Stimulated activated naive CD4-positive, alpha-beta T cell (primary cell): ENCODE measurements at regions not wholly inside any gene's neighbourhood (a gene's known extent, or its start where the extent isn't known, plus 50 kb on each side); places are given as distances from the start of the nearest gene placed in this dataset.

Source experiments
- DNase-seq, 6 experiments: peaks; one replicate each; lab custom pipeline; 2025; lab: John Stamatoyannopoulos, UW

DNA sequence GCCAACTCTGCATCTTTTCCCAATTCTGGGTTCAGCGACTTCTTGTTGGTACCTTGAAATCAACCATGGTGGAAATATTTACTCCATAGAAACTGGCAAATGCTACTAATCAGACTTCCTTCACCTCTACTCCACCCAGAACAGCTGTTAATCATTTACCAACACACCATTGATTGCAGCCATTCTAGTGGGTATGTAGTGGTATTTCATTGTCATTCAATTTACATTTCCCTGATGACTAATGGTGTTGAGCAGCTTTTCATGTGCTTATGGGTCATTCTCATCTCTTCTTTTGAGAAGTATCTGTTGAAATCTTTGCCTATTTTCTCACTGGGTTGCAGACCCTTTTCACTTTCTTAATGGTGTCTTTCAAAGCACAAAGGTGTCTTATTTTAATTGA lies 122.4 kb upstream of the MSX2 start:
- no peak for DNase-seq

DNA sequence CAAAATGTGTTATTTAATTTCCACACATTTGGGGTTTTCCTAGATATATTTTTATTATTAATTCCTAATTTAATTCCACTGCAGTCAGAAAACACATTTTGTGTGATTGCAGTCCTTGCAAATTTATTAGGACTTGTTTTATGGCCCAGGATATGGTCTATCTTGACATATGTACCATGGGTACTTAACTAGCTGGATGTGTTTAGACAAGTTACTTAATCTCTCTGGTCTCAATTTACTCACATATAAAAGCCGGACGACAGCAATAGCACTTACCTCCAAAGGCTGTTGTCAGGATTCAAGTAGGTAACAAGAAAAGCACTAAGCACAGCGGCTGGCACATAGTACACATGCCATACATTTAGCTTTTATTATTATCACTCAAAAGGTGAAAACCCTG lies 118.2 kb upstream of the MSX2 start:
- DNase-seq: no peak

DNA sequence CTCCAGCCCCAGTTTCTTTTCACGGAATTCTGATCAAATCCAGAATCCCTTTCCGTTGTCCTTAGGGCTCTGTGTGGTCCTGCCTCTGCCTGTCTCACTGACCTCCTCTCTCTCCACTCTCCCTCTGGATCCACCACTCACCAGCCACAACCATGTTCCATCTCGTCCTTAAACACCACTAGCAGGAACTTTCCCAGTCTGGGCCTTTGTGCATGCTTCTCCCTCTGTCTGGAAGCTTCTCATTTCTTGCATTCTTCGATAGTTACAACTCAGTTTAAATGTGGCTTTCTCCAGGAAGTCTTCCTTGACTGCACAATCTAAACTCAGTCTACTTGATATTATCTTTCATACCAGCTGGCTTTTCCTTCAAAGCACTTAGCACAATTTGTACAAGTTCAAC lies 117.7 kb upstream of the MSX2 start:
- no peak for DNase-seq

DNA sequence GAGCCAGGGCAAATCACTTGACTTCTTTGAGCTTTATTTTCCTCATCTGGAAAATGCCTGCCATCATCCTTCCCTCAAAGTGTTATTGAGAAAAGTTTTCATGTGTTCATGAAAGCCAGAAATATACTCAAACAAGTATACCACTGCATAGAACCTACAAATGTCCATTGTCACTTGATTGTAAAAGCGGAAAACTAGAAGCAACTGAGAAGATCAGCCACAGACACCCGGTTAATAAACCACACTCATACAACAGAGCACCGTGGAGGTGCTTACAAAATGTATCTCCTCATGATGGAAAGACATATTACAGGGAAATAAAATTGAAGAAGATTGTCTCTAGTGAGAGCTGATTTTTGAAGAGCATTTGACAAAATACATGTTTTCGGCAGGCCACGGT lies 117.2 kb upstream of the MSX2 start:
- DNase-seq: no peak

DNA sequence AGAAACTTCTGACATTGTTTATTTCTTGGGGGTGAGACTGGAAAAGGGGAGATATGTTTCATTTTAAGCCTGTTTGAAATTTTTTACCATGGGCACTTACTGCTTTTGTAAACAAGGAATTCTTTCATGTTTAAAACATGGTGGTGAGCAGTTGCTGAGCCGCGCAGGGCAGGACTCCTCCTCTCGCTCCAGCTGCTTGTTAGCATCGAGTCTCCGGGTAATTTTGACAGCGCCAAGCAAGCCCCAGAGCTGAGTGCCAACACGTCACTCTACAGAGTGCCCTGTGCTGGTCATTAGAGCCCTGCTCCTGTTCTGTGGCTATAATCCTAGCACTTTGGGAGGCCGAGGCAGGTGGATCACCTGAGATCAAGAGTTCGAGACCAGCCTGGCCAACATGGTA lies 116.5 kb upstream of the MSX2 start:
- DNase-seq: no peak

DNA sequence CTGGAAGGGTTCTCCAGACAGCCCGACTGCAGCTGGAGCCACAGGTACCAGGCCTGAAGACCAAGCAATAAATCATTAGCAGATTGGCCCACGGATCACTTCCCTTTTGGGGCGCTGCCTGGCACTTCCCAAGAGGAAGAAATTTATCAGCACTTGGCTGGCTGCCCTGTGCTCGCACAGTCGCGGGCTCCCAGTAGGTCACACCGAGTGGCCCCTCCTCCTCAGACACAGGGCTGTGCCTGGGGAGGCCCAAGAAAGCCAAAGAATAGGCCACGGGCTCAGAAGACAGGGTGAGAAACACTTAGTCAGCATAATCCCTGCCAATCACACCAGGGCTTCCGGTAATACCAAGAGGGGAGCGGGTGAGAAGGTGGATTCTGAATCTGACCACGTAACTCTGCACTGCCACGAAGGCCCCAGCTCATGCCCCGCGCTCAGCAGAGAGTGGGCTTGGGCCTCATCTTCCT lies 115.7 kb upstream of the MSX2 start:
- DNase-seq: no peak

DNA sequence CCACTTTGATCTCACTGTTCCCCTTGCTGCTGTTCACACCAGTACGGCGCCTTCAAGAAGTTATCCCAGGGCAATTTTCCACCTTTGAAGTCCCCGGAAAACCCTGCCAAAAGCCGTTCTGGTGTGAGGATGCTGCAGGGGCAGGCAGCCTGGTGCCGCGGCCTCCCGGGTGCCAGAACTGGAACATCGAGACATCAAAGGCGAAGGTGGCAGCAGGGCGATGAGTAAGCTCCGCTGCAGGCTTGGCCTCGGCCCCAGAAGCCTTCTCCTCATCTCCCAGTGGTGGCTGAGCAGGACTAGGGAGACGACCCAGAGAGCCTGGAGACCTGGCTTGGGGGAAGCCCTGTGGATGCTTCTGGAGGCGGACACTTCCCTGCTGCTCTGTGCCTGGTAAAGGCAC lies 115.3 kb upstream of the MSX2 start:
- DNase-seq: no peak

DNA sequence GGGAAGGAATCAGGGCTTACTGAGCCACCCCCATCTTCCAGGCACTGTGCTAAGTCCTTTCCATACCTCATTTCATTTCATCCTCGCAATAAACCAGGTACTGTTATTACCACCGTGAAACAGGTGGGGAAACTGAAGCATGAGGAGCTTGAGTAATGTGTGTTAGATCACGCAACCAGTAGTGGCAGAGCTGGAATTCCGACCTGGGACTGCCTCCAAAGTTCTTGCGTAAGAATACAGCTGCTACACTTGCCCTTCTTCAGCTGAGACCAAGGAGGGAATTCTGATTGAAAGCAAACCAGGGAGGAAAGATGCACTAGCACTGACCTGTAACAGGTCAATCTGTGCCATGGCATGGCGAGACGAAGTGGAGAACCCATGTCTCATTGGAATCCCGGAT lies 113.4 kb upstream of the MSX2 start:
- no peak for DNase-seq

DNA sequence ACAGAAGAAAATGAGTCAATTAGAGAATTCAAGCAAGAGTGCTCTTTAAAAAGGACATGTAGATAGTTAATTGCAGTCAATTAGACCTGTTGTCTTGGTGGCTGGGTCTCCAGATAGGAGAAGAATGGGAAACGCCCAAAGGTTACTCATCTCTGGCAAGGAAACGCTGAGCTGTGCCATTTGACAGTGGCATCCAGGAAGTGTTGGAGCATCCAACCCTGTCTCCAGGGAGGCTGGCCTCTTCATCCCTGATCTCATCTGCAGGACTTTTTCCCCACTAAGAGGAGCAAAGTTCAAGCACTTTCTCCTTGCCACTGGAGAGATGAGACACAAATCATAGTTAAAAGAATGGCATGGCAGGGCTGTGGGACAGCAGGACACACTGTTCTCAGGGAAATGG lies 111.7 kb upstream of the MSX2 start:
- no peak for DNase-seq

DNA sequence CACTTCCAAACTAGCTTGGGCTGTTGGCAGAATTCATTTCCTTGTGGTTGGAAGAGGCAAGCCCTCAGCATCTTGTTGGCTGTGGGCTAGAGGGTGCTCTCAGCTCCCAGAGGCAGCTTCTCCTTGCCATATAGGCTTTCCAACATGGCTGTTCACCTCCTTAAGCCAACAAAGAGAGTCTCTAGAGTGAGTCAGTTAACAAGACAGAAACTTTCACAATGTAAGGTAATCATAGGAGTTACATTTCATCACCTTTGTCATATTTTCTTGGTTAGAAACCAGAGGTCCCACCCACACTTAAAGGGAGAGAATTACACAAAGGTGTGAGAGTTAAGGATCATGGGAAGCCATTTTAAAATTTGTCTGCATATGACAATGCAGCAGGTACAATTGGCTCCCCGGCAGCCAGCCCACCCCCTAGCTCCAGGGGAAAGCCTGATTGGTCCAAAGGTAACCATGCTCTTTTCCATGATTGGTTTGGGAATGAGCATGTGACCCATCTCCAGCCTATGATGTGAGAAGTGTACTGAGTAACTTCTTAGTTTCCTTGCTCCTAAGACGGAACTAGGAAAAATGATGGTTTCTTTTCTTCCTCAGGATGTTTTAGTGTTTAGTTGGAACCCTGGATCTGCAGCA lies 109.8 kb upstream of the MSX2 start:
- DNase-seq: no peak

DNA sequence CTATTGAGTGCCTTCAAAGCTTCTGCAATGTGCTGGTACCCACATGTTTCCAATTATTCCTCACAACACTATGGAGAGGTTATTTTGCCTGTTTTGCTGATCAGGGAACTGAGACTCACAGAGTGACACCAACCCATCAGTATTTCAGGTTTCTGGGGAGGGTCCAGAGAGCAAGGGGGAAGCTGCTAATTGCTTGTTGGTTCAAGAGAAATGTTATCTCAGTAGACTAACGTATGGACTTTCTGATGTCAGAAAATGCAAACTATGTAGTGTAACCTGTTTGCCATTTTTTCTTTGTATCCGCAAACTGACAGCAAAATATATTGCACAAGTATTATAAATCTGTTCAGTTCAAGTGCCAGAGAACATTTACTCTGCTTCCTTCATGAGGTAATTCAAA lies 108.3 kb upstream of the MSX2 start:
- DNase-seq: no peak

DNA sequence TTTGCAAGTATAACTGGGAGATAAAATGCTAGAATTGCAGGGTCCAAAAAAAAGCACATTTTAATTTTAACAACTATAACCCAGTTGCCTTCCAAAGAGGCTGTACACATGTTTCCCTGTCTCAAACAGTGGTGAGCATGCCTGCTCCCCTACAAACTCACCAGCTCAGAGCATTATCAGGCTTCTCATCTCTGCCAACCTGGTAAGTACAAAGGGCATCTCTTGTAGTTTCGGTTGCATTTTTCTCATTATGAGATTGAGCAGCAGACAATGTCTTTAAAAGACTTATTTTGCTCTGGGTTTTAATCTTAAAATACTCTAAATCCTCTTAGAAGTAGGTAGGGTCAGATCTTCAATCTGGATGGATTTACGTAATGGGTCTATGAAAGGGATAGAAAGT lies 107.1 kb upstream of the MSX2 start:
- DNase-seq: no peak

DNA sequence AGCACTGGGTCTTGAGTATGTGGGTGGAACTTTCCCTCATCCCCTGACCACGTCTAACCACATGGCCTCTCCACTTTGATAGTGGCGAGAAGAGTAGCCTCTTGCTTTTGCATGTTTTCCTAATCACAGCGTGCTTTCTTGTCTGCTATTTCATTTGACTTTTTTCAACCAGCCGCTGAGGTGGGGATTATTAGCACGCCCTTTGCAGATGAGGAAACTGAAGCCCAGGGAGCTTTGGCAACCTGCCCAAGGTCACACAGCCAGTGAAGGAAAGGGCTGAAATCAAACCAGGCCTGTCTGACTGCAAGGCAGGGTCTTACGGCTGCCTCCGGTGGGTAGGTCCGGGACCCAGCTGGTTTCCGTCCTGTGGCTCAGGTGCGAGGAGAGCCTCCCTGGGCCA lies 106.5 kb upstream of the MSX2 start:
- no peak for DNase-seq

DNA sequence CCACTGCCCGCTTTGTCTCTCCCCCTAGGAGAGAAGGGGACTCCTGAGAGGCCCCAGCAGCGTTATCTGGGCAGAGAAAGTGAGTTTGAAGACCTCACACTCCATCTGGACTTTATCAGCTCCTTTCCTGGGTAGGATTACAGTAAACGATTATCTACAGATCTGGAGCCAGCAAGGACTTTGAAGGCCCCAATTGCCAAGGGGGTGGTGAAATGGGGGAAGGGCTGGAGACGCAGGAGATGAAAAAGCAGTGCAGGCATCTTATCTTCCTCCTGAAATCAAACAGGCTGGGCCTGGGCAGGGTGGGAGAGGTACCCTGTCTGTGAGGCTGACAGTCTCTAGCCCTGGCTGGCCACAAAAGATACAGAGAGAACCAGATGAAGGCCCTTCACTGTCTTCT lies 105.8 kb upstream of the MSX2 start:
- DNase-seq: no peak

DNA sequence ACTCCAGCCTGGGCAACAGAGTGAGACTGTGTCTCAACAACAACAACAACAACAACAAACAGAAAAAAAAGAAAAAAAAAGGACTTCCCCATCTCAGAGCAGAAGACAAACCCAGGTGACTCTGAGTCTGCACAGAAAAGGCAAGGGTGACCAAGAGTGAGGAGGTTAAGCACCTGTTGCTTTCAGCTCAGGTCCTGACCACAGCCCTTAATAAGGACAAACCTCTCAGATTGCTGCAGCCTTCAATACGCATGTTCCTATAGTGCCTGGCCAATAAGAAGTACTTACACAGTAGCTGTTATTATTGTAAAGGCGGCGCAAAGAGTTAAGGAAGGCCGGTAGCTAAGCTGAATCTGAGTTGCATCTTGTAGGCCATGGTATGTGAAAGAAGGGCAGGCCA lies 102.3 kb upstream of the MSX2 start:
- DNase-seq: no peak

DNA sequence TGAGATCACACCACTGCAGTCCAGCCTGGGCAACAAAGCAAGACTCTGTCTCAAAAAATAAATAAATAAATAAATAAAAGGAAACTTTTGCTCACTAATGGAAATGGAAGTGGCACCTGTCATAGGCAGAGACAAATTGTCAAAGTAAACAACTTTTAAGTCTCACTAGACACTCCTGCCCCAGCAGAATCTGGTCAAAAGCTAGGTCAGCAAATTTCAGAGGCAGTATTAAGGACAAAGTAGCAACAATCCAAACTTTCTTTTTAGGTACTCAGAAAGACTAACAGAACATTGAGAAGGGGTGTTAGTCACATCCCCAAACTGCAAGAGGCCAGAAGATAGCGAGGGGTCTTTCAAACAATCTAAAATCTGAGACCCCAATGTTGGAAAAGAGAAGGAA lies 101.4 kb upstream of the MSX2 start:
- DNase-seq: no peak

DNA sequence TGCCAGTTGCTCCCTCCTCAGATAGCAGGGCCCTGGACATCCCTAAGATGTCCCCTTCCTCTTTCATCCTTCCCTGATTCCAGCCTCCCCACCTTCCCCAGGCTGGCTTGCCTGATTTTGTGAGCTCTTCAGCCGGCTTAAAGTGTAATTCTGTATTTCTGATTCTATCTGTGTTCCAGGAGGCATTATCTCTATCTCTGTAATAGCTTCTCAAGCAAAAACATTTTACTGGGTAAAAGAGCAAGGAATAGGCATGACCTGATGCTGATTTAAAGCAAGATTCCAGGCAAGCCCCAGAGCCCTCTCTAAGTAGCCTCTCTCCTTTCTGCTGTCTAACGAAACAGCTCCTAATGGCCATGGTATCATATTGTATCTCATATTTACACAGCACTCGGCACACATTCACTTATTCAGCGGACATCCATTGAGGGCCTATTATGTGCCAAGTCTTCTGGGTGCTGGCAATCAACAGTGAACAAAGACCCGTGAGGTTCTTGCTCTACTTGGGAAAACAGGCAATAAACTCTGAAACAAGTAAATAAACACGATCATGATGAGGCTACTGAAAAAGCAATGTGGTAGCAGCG lies 100.9 kb upstream of the MSX2 start:
- DNase-seq: no peak

DNA sequence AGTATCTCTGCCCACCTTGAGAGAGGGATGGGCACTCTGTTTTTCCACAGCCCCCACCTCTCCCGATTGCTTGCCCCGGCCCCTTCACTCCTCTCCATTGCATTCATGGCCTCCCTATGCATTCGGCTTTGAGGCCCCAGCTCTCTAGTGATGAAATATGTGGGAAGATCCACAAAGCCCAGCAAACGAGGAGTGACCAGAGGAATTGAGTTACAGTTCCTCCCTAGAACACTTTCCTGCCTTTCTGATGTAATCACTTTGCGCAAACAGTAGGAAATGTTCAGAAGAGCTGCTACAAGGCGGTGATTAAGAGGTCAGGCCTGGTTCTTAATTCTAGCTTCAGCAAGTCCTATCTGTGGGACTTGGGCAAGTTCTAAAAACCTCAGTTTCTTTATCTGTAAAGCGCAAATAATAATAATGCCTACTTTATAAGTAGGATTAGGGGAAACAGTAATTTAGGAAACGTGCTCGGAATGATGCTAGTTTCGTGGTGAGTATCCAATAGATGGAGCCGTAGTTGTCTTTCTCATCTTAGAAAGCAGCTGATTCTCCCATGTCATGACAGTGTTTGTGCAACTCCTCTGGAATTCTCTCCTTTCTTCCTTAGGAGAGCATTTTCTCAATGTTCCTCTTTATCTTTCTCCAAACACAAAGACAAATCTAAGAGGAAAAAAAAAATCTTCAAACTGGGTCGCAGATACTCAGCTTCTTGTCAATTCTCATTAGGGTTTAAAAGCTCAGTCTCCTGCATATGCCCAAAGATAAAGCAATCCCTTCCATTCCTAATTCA lies 99.5 kb upstream of the MSX2 start:
- DNase-seq: no peak

DNA sequence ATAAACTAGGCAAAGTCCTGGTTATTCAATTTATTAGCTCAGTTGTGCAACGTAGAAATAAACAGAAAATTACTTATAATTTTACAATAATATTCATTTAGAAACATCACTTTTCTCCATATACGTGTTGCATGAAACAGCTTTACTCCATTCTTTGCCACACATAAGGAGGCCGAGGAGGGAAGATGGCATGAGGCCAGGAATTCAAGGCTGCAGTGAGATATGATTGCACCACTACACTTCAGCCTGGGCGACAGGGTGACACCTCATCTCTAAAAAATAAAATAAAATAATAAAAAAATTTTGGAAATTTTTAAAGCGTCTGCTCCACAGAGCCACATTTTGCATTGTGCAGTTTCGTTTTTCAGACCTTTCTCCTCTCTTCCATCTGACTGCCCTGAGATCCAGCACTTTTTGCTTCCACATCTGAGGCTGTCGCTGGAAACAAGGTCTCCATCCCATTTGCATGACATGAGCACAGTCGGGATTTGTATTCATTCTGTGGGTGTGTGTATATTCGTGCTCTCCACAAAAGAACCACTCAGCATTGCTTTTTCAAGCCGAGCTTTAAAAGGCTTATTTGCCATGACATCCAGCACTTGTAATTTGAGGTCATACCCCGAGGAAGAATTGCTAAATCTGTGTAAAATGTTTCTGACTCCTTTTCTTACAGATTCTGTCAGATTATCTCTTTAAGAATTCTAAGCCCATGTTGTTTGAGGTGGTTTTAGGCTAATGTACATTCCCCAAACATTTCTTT lies 98.6 kb upstream of the MSX2 start:
- DNase-seq: no peak

DNA sequence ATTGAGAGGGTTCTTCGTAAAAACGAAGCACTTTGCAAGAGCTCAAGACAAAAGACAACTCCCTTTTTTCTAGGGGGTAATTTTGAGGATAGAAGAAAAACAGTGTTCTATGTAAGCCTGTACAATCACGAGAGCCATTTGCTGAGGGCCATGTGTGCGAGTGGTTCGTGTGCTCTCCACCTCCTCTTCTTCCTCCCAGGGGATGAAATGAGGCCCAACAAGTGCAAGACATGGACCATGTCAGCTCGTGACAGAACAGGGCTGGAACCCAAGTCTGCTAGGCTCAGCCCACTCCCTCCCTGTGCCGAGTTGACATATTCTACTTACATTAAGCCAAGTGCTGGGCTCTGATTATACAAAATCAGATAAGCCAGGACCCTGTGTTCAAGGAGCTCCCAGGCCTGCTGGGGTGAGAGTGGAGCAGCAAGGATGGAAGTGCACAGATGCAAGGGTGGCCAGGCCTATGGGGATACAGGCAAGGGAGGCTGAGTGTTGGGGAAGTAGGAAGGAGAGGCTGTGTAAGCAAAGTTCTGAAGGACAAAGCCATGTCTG lies 97.9 kb upstream of the MSX2 start:
- DNase-seq: no peak

DNA sequence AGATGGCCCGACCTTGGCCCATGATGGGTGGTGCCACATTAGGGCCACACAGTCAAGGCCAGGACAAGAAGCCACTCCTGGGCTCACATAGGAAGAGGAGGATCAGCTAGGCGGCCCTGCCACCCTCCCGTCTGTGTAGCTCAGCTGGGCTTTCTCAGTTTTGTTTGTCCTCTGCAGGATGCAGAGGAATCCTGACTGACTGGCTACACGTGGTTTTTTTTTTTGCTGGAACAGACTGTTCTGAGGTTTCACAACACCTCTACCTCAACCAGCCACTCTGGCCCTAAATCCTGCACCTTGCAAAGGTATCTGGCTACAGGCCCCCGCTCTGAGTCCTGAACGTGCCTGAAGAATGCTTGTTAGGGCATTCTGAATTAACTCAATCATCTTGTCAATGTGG lies 88.3 kb upstream of the MSX2 start:
- no peak for DNase-seq

DNA sequence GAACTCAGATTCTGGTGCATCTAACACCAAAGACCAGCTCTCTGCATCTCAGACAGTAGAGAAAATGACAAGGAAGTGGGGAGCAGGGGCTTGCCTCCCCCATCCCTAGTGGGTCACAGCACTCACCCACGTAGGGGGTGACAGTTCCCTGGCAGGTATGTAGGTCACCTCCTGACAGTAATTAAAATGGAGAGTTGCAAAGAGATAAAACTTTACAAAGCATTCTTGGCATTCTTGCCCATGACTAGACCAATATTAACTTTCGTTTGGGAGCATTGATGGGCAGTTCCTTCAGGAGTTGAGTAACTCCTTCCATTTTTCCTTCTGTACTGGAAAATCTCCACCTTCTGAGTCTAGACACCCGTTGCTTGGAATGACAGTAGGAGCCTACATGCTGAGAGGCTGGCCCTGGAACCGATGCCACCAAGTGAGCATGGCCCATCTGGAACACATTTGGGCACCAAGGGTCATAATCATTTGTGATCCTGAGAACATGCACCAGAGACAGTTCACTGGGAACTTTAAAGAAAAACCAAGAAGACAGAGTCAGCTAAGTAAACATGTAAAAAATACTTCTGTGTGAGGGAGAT lies 81.5 kb upstream of the MSX2 start:
- no peak for DNase-seq
